ENCODE measurements at regions not wholly inside any gene's neighbourhood (a gene's known extent, or its start where the extent isn't known, plus 50 kb on each side); places are given as distances from the start of the nearest gene placed in this dataset.

- Histone ChIP-seq H3K23ac (ENCODE audit: low read length) (no peak overlapping the region), H3K4me3 (ENCODE audit: low read depth, low read length) (no peak overlapping the region), H3K4me2 (ENCODE audit: low read length) (no peak overlapping the region), H3K4ac (ENCODE audit: low read depth, low read length) (no peak overlapping the region), H2BK5ac (ENCODE audit: low read depth, low read length, poor library complexity) (no peak overlapping the region), H3K36me3 (ENCODE audit: control insufficient read depth in 1 of 2, insufficient read depth in 2 of 2, low read length in 2 of 2) (no peaks in the 10 kb centered on the region), H3K79me1 (ENCODE audit: low read length) (no peaks in the 10 kb centered on the region), H4K8ac (ENCODE audit: low read depth, low read length) (no peak overlapping the region), H3K4me1 (ENCODE audit: control insufficient read depth in 1 of 2, insufficient read depth in 2 of 2, low read length in 2 of 2) (peaks cover 12 to 20% of the 10 kb centered on the region in 2 experiments), H3K9me3 (ENCODE audit: insufficient read depth, low read depth, low read length) (no peaks in the 10 kb centered on the region), H3K18ac (ENCODE audit: low read length) (peak overlapping the region; percentile 24), H2AFZ (ENCODE audit: insufficient read depth, low read length, poor library complexity) (no peak overlapping the region), H2BK120ac (ENCODE audit: insufficient read depth, low read length, poor library complexity) (no peak overlapping the region), H3K27me3 (ENCODE audit: insufficient read depth, low read length) (no peaks in the 10 kb centered on the region), H4K12ac (ENCODE audit: low read depth, low read length) (no peak overlapping the region), H3K79me2 (ENCODE audit: control insufficient read depth, insufficient read depth, low read length, poor library complexity) (no peaks in the 10 kb centered on the region), H2AK5ac (ENCODE audit: low read length) (no peak overlapping the region), H3K27ac (ENCODE audit: low read depth, low read length) (no peak overlapping the region), H4K91ac (ENCODE audit: low read depth, low read length) (peak overlapping the region; percentile 10), H2BK12ac (ENCODE audit: low read length) (peak overlapping the region; percentile 31), H3K9ac (ENCODE audit: low read length) (no peak overlapping the region), H3K14ac (ENCODE audit: low read length) (peak overlapping the region; percentile 12)
- peak in 1 of 2 donors; percentile 17 for DNase-seq
- WGBS (ENCODE audit: extremely low coverage, insufficient coverage, insufficient read length): no CpG with 5 or more reads among the region's 11 CpGs
These were observed 229.5 kb downstream of the TOMM20 start for GRCh38 chr1:234899041-234899729.

DNA sequence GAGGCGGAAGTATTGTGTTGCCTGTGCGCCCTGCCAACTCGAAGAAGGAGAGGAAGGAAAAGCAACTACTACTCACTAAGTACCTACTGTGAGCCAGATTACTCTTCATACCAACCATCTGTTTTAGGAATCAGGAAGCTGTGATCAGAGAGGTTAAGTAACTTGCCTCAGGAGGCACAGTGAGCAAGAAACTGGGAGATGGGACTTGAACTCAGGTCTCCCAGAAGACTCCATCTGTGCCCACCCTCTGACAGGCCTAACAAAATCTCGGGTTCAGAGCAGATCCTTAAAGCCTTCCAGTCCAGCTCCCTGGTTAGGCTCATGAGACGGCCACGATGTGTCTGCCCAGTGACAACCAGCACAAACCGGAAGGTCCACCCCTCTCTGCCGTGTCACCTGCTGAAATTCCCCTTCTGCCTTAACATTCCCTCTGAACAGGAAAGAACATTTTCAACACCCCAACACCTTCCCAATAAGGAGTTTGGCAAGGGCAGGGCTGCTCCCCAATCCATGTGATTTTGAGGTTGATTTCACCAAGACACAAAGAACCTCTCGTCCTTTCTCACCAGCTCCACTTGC lies 230.1 kb downstream of the TOMM20 start:
- Histone ChIP-seq H2BK120ac (ENCODE audit: insufficient read depth, low read length, poor library complexity) (no peak overlapping the region), H4K91ac (ENCODE audit: low read depth, low read length) (peak overlapping the region; percentile 10), H3K9me3 (ENCODE audit: insufficient read depth, low read depth, low read length) (no peaks in the 10 kb centered on the region), H3K23ac (ENCODE audit: low read length) (no peak overlapping the region), H3K18ac (ENCODE audit: low read length) (peak overlapping the region; percentile 24), H3K4me1 (ENCODE audit: control insufficient read depth in 1 of 2, insufficient read depth in 2 of 2, low read length in 2 of 2) (peaks cover 12 to 20% of the 10 kb centered on the region in 2 experiments), H4K8ac (ENCODE audit: low read depth, low read length) (no peak overlapping the region), H2BK12ac (ENCODE audit: low read length) (peak overlapping the region; percentile 31), H3K9ac (ENCODE audit: low read length) (no peak overlapping the region), H3K27me3 (ENCODE audit: insufficient read depth, low read length) (no peaks in the 10 kb centered on the region), H4K12ac (ENCODE audit: low read depth, low read length) (no peak overlapping the region), H3K14ac (ENCODE audit: low read length) (peak overlapping the region; percentile 12), H2BK5ac (ENCODE audit: low read depth, low read length, poor library complexity) (no peak overlapping the region), H3K27ac (ENCODE audit: low read depth, low read length) (no peak overlapping the region), H3K79me2 (ENCODE audit: control insufficient read depth, insufficient read depth, low read length, poor library complexity) (no peaks in the 10 kb centered on the region), H3K79me1 (ENCODE audit: low read length) (no peaks in the 10 kb centered on the region), H3K36me3 (ENCODE audit: control insufficient read depth in 1 of 2, insufficient read depth in 2 of 2, low read length in 2 of 2) (no peaks in the 10 kb centered on the region), H3K4me2 (ENCODE audit: low read length) (no peak overlapping the region), H2AK5ac (ENCODE audit: low read length) (no peak overlapping the region), H3K4me3 (ENCODE audit: low read depth, low read length) (no peak overlapping the region), H3K4ac (ENCODE audit: low read depth, low read length) (no peak overlapping the region), H2AFZ (ENCODE audit: insufficient read depth, low read length, poor library complexity) (no peak overlapping the region)
- WGBS (ENCODE audit: extremely low coverage, insufficient coverage, insufficient read length): no CpG with 5 or more reads among the region's 9 CpGs
- no peak for DNase-seq

GRCh38 chr1:234897754-234898454 lies 230.7 kb downstream of the TOMM20 start:
- Histone ChIP-seq H3K4me3 (ENCODE audit: low read depth, low read length) (no peak overlapping the region), H2AFZ (ENCODE audit: insufficient read depth, low read length, poor library complexity) (no peak overlapping the region), H2BK120ac (ENCODE audit: insufficient read depth, low read length, poor library complexity) (no peak overlapping the region), H3K4me1 (ENCODE audit: control insufficient read depth in 1 of 2, insufficient read depth in 2 of 2, low read length in 2 of 2) (peaks cover 12 to 18% of the 10 kb centered on the region in 2 experiments), H3K4me2 (ENCODE audit: low read length) (no peak overlapping the region), H3K9me3 (ENCODE audit: insufficient read depth, low read depth, low read length) (no peaks in the 10 kb centered on the region), H2BK12ac (ENCODE audit: low read length) (no peak overlapping the region), H3K23ac (ENCODE audit: low read length) (no peak overlapping the region), H2BK5ac (ENCODE audit: low read depth, low read length, poor library complexity) (no peak overlapping the region), H3K36me3 (ENCODE audit: control insufficient read depth in 1 of 2, insufficient read depth in 2 of 2, low read length in 2 of 2) (peaks cover 0 to under 1% of the 10 kb centered on the region in 2 experiments), H3K79me2 (ENCODE audit: control insufficient read depth, insufficient read depth, low read length, poor library complexity) (no peaks in the 10 kb centered on the region), H3K27ac (ENCODE audit: low read depth, low read length) (no peak overlapping the region), H4K8ac (ENCODE audit: low read depth, low read length) (no peak overlapping the region), H2AK5ac (ENCODE audit: low read length) (no peak overlapping the region), H4K12ac (ENCODE audit: low read depth, low read length) (no peak overlapping the region), H3K27me3 (ENCODE audit: insufficient read depth, low read length) (no peaks in the 10 kb centered on the region), H3K18ac (ENCODE audit: low read length) (no peak overlapping the region), H3K9ac (ENCODE audit: low read length) (no peak overlapping the region), H3K4ac (ENCODE audit: low read depth, low read length) (no peak overlapping the region), H3K14ac (ENCODE audit: low read length) (no peak overlapping the region), H3K79me1 (ENCODE audit: low read length) (no peaks in the 10 kb centered on the region), H4K91ac (ENCODE audit: low read depth, low read length) (no peak overlapping the region)
- WGBS (ENCODE audit: extremely low coverage, insufficient coverage, insufficient read length): no CpG with 5 or more reads among the region's 10 CpGs
- DNase-seq: no peak

GRCh38 chr1:234897390-234897749 lies 231.3 kb downstream of the TOMM20 start:
- no CpG with 5 or more reads among the region's 4 CpGs for WGBS (ENCODE audit: extremely low coverage, insufficient coverage, insufficient read length)
- no peak overlapping the region for H3K4me2 ChIP-seq (ENCODE audit: low read length)

More at GRCh38 chr1:234897390-234897749, 231.3 kb downstream of the TOMM20 start:
- Histone ChIP-seq H3K36me3 (ENCODE audit: control insufficient read depth in 1 of 2, insufficient read depth in 2 of 2, low read length in 2 of 2) (peaks cover 0 to 2% of the 10 kb centered on the region in 2 experiments), H2AFZ (ENCODE audit: insufficient read depth, low read length, poor library complexity) (no peak overlapping the region), H3K9ac (ENCODE audit: low read length) (no peak overlapping the region), H3K79me1 (ENCODE audit: low read length) (no peaks in the 10 kb centered on the region), H2AK5ac (ENCODE audit: low read length) (no peak overlapping the region), H4K8ac (ENCODE audit: low read depth, low read length) (no peak overlapping the region), H3K9me3 (ENCODE audit: insufficient read depth, low read depth, low read length) (no peaks in the 10 kb centered on the region), H3K4me3 (ENCODE audit: low read depth, low read length) (no peak overlapping the region), H3K4me1 (ENCODE audit: control insufficient read depth in 1 of 2, insufficient read depth in 2 of 2, low read length in 2 of 2) (peaks cover 12 to 18% of the 10 kb centered on the region in 2 experiments), H3K14ac (ENCODE audit: low read length) (no peak overlapping the region), H3K79me2 (ENCODE audit: control insufficient read depth, insufficient read depth, low read length, poor library complexity) (no peaks in the 10 kb centered on the region), H4K91ac (ENCODE audit: low read depth, low read length) (no peak overlapping the region), H3K18ac (ENCODE audit: low read length) (no peak overlapping the region), H4K12ac (ENCODE audit: low read depth, low read length) (no peak overlapping the region), H3K4ac (ENCODE audit: low read depth, low read length) (no peak overlapping the region), H3K23ac (ENCODE audit: low read length) (no peak overlapping the region), H2BK12ac (ENCODE audit: low read length) (no peak overlapping the region), H2BK5ac (ENCODE audit: low read depth, low read length, poor library complexity) (no peak overlapping the region), H3K27me3 (ENCODE audit: insufficient read depth, low read length) (no peaks in the 10 kb centered on the region), H3K27ac (ENCODE audit: low read depth, low read length) (no peak overlapping the region), H2BK120ac (ENCODE audit: insufficient read depth, low read length, poor library complexity) (no peak overlapping the region)
- no peak for DNase-seq
